Sigmoid colon (tissue), 4 donors: ENCODE measurements at regions not wholly inside any gene's neighbourhood (a gene's known extent, or its start where the extent isn't known, plus 50 kb on each side); places are given as distances from the start of the nearest gene placed in this dataset.

Source experiments
- EP300 ChIP-seq, 4 donors: sonication (generic); formaldehyde crosslinking; IDR thresholded peaks; one replicate each; pipeline ENCODE4 v1.6.1; 2017; ENCODE audit warnings: antibody characterized with exemption in 4 of 4
- POLR2A ChIP-seq, 2 donors: fragments of 450-650 bp; IDR thresholded peaks; one replicate each; pipeline ENCODE4 v1.6.1; 2016; ENCODE audit warnings: antibody characterized with exemption in 2 of 2, mild to moderate bottlenecking in 2 of 2, moderate library complexity in 2 of 2
- POLR2AphosphoS5 ChIP-seq, 4 donors: sonication (generic); formaldehyde crosslinking; IDR thresholded peaks; one replicate each; pipeline ENCODE4 v1.6.1; 2017; ENCODE audit warnings: antibody characterized with exemption in 4 of 4
- TF ChIP-seq, protein P1 (sequence below), 4 experiments: fragments of 450-650 bp in 3 of 4; fragments of 200-600 bp in 1 of 4; IDR thresholded peaks; one replicate each; pipeline ENCODE4 v1.5.1; 2016 to 2019; ENCODE audit warnings: antibody characterized with exemption in 4 of 4, mild to moderate bottlenecking in 3 of 4, moderate library complexity in 2 of 4

DNA sequence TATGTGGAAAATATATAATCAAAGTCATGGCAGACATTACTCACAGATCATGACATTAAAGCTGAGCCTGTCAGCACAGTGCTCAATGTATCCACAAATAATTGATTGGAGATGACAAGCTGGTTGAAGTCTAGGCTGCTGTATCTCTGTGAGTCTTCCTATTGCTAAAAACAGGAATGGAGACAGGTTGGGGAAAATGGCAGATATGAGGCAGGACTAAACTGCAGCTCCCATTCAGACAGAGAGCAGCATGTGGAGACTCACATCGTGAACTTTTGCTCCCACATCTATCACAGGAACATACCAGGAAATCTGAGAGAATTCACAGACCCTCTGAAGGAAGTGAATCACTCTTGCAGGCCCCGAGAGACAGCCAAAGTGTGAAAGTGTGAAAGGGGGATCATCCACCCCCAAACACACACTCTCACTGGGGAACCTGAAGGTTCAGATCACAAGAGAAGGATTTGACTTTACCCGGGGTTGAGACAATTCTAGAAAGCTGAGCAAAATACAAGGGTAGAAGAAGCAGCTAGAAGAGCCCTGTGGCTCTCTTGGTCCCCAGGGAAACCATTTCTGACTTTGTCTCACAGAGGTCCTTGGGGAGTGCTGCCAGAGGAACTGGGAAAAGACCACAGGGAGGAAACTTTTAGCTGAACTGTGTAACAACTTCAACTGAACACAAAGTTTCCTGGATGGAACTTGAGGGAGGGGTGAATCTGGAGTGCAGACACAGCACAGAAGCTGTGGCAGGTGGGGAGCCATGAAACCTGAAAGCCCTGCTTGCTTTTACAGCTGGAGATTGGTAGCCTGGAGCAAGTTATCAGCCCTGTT lies 173.4 kb downstream of the S1PR1 start:
- TF ChIP-seq POLR2A (IDR thresholded peaks at IDR 0.05) (no peak), EP300 (IDR thresholded peaks at IDR 0.05) (no peak), POLR2AphosphoS5 (IDR thresholded peaks at IDR 0.05) (no peak)
- TF ChIP-seq, protein P1, sequence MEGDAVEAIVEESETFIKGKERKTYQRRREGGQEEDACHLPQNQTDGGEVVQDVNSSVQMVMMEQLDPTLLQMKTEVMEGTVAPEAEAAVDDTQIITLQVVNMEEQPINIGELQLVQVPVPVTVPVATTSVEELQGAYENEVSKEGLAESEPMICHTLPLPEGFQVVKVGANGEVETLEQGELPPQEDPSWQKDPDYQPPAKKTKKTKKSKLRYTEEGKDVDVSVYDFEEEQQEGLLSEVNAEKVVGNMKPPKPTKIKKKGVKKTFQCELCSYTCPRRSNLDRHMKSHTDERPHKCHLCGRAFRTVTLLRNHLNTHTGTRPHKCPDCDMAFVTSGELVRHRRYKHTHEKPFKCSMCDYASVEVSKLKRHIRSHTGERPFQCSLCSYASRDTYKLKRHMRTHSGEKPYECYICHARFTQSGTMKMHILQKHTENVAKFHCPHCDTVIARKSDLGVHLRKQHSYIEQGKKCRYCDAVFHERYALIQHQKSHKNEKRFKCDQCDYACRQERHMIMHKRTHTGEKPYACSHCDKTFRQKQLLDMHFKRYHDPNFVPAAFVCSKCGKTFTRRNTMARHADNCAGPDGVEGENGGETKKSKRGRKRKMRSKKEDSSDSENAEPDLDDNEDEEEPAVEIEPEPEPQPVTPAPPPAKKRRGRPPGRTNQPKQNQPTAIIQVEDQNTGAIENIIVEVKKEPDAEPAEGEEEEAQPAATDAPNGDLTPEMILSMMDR (IDR thresholded peaks at IDR 0.05) = no peak
